ENCODE measurements at regions not wholly inside any gene's neighbourhood (a gene's known extent, or its start where the extent isn't known, plus 50 kb on each side); places are given as distances from the start of the nearest gene placed in this dataset.

DNA sequence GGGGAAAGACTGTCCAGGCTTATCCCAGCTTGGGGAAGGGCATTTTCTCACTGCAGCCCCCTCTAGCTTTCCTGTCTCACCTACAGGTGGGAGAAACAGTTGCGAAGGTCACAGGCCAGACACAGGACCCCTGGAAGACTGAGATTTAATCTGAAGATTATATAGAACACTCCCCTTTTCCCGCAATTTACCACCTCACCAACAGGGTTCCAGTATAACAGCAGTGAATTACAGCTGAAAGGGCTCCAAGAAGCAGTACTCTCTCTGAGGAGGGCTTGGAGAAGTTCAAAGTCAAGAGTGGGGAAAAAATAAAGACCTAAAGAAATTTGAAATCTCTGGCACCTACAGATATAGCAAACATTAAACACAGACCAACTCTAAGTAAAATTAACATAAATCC lies 111.9 kb downstream of the ANKRD60 start:
- no peak for DNase-seq
- in situ Hi-C loops (cut with MboI; ENCODE audit: low pct_unique_long_range_greater_than_20kb, low sequenced_read_pairs), result no loop called here

DNA sequence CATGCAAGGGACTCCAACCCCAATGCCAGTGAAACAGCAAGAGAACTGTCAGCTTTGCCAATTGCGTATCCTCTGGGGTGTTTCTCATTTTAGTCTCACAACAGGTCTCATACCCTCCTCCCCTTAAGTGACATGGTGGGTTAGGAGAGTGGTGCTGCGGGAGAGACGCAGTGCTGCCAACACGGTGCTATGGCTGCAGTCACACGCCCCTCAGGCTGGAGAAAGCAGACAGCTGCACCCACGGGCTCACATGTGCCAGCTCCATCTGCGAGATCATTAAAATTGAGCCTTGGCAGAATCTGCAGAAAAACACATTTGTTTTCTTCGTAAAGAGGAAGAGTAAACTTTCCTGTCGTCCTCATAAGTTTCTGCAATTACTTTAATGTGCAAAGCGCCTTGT lies 114.7 kb downstream of the ANKRD60 start:
- no peak for DNase-seq
- in situ Hi-C loops (cut with MboI; ENCODE audit: low pct_unique_long_range_greater_than_20kb, low sequenced_read_pairs), result no loop called here

- in situ Hi-C loops (cut with MboI; ENCODE audit: low pct_unique_long_range_greater_than_20kb, low sequenced_read_pairs), result no loop called here
- DNase-seq, result no peak
Observed at GRCh38 chr20:58112017-58112781, 116.3 kb downstream of the ANKRD60 start.

DNA sequence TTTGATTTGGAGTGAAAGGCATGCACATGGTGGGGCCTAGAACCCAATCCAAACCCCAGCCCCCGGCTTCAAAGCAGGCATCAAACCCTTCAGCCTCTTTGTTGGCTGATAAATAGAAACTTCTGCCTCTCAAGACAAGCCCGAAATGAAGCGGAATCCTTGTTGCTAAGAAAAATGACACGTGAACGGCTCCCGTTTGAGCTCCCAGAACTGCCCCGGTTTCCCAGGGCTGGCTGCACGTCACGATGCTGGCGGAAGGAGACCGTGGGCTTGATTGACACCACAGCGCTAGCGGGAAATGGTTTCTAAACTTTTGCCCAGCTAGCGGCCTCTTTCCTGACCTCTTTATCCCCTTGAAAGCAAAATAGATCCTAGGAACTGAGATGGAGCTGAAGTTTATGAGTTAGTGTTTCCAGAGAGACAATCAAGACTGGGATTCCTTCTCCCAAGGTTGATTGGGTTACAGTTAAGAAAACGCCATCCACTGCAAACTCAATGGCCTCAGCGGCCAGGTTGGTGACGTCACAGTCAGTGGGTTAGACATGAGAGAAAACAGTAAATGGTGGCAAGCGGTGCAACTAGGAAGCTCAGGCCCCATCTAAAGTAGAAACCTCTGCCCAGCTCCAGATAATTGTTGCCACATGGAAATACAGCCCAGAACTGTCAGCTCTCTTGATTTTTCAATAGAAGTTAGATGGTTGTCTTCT lies 117.0 kb downstream of the ANKRD60 start:
- DNase-seq, result no peak
- in situ Hi-C loops (cut with MboI; ENCODE audit: low pct_unique_long_range_greater_than_20kb, low sequenced_read_pairs), result no loop called here

GRCh38 chr20:58109918-58110635 lies 118.4 kb downstream of the ANKRD60 start:
- DNase-seq, result no peak
- in situ Hi-C loops (cut with MboI; ENCODE audit: low pct_unique_long_range_greater_than_20kb, low sequenced_read_pairs), result no loop called here

DNA sequence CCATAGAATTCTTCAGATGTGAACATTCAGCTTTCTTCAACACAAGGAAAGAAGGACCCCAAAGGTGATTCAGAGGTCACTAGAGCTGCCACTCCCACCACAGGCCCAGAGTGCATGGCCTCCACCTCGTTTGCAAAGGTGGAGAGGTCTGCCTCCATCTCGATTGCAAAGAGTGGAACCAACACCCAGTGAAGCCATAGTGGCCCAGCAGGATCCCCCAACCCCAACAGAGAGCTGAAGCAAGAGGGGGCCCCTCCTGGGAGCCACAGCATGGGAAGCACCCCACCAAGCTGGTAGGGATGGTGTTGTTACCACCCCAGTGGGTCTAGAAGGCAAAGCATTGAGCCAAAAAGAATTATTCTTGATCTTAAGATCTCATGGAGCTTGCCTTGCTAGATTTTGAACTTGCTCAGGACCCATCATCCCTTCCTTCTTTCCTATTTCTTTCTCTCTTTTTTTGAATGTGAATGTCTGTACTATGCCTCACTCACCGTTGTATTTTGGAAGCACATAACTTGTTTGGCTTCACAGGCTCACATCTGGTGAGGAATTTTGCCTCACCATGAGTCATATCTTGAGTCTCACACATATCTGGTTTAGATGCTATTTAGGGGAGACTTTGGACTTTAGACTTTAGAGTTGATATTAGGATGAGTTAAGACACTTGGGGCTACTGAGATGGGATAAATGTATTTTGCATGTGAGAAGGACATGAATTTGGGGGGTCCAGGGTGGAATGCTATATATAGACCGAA lies 119.2 kb downstream of the ANKRD60 start:
- in situ Hi-C loops (cut with MboI; ENCODE audit: low pct_unique_long_range_greater_than_20kb, low sequenced_read_pairs), result no loop called here
- no peak for DNase-seq

DNA sequence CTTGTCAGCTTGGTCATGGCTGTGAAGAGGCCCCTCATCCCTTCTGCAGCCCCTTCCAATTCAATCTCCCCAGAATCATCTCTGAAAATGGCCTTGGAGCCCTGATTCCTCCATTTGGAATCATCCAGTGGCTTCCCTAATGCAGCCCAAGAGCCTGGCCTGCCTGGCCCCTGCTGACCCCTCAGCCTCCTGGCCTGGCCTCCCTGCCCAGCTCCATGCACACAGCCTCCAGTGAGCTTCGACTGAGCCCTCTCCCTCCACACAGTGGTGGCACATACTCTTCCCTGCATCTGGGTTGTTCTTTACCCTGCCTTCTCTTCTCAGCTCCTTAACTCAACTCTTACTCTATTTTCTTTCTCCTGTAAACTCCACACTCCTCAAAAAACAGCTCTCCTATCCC lies 120.9 kb downstream of the ANKRD60 start:
- DNase-seq, result no peak
- in situ Hi-C loops (cut with MboI; ENCODE audit: low pct_unique_long_range_greater_than_20kb, low sequenced_read_pairs), result no loop called here

GRCh38 chr20:58106143-58106750 lies 122.2 kb downstream of the ANKRD60 start:
- DNase-seq, result no peak
- in situ Hi-C loops (cut with MboI; ENCODE audit: low pct_unique_long_range_greater_than_20kb, low sequenced_read_pairs), result no loop called here

GRCh38 chr20:58103961-58104360 lies 124.5 kb downstream of the ANKRD60 start:
- in situ Hi-C loops (cut with MboI; ENCODE audit: low pct_unique_long_range_greater_than_20kb, low sequenced_read_pairs), result no loop called here

DNA sequence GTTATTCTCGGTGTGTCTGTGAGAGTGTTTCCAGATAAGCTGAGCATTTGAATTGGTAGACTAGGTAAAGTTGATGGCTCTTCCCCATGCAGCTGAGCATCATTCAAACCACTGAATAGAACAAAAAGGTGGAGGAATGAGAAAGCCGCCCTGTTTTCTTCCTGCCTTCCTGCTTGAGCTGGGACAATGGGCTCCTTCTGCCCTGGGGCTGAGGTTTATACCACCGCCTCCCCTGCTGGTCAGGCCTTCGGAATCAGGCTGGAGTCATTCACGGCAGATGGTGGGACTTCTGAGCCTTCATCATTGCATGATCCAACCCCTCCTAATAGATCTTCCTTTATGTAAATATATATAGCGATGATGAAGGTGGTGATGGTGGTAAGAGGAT lies 124.9 kb downstream of the ANKRD60 start:
- in situ Hi-C loops (cut with MboI; ENCODE audit: low pct_unique_long_range_greater_than_20kb, low sequenced_read_pairs), result no loop called here
- no peak for DNase-seq

More at GRCh38 chr20:58103961-58104360, 124.5 kb downstream of the ANKRD60 start:
- DNase-seq, result no peak

GRCh38 chr20:58102744-58103516 lies 125.5 kb downstream of the ANKRD60 start:
- in situ Hi-C loops (cut with MboI; ENCODE audit: low pct_unique_long_range_greater_than_20kb, low sequenced_read_pairs), result no loop called here
- no peak for DNase-seq

DNA sequence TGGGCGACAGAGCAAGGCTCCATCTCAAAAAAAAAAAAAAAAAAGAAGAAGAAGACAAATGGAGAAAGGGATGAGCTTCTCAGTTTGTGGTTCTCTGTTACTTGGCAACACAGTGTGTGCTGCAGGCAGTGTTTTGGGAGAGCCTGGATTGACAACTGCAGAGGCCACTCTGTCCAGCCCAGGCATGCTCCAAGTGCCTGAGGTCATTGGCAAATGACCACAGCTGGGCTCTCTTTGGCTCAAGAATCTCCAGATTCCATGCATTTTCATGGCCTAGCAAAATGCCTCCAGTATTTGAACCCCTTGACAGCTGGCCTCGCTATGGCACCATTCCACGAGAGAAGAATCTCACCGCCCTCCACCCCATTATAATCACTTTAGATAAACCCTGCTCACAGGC lies 126.2 kb downstream of the ANKRD60 start:
- in situ Hi-C loops (cut with MboI; ENCODE audit: low pct_unique_long_range_greater_than_20kb, low sequenced_read_pairs), result no loop called here
- DNase-seq, result no peak

GRCh38 chr20:58100731-58101356 lies 127.6 kb downstream of the ANKRD60 start:
- no peak for DNase-seq
- in situ Hi-C loops (cut with MboI; ENCODE audit: low pct_unique_long_range_greater_than_20kb, low sequenced_read_pairs), result no loop called here

DNA sequence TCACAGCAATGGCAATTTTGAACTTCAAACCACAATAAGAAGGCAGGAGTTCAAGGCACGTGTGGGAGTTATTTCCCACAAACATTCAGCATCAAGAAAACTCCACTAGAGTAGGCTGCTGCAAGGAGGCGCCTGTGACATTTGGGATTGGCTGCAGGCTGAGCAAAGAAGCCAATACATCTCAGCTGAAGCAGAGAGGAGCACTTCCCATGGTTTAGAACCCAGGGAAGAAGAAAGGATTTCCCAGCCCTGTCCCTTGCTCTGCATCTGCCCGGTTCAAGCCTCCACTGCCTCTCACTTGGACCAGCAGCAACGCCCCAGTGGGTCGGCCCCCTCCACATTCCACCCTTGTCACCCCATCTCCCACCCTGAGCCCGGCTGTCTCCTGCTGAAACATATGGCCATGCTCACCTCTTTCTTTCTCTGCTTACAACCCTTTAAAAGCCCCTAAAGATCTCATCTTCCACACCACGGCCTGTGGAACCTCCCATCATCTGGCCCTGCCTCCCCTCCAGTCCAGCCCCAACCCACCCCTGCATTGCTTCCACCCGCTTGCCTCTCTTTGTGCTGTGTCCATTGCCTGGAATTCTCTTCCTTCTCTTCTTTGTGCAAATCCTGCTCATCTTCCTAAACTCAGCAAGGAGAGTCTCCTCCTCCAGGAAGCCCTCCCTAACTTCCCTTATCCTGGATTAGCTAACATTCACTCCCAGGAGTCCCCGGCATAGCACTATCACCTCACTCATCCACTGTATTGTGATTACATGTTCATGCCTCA lies 128.3 kb downstream of the ANKRD60 start:
- no peak for DNase-seq
- in situ Hi-C loops (cut with MboI; ENCODE audit: low pct_unique_long_range_greater_than_20kb, low sequenced_read_pairs), result no loop called here

DNA sequence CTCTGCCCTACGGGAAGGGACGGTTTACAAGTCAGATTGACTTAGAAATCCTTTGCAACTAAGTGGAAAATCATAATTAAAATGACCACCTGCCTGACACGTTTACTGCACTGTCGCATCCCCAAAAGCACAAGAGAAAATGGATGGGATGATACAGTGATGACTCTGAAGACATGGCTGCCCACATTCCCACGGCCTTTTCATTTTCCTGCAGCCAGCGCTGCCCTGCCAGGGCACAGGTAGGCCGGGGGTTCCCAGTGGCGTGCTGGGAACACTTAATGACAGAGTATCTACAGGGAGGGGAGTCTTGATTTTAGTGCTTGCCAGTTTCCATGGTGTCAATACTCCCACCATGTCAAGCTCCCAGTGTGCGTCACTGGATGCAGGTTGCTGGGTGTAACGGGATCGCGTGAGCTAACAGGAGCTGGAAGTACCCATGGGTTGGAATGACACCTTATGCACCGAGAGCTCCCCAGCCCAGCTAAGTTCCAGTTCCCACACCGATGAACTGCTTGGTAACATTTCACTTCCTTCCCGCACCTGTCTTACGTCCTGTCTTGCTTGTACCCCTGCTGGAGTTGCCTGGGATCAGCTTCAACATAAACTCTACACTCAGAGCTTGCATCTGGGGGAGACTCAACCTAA lies 129.0 kb downstream of the ANKRD60 start:
- no peak for DNase-seq
- in situ Hi-C loops (cut with MboI; ENCODE audit: low pct_unique_long_range_greater_than_20kb, low sequenced_read_pairs), result no loop called here

DNA sequence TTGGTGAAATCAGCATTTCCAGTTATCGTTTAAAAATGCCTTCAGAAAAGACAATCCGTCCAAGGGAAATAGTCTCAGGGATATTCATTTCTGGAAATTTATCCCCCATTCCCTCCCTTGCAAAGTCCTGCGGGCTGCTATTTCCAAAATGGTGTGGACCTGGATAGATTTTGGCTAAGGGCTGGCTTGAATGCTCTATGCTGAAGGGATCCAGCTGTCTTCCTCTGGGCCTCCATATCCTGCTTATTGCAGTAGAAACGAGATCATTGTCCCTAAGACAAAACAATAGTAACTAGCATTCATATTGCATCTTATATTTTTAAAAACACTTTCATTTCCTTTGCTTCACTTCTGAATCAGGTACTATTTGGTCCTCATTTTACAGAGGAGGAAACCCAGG lies 129.9 kb downstream of the ANKRD60 start:
- in situ Hi-C loops (cut with MboI; ENCODE audit: low pct_unique_long_range_greater_than_20kb, low sequenced_read_pairs), result no loop called here
- DNase-seq, result no peak

DNA sequence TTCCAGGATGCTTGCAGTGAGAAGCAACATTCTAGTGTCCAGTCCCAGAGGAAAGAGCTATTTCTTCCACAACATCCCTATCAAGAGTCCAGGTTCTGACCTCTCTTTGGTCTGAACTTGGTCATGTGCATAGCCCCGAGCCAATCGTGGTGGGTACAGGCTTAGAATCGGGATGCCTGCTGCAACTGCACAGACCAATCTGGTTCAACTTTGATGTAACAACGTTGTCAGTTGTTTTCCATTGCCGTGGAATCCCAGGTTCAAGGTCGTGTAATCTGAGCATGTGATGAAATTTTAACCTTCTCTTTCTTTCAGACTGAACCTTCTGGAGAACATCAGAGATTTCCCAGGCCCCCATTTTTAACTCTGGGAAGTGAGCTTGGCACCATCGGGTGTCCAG lies 130.5 kb downstream of the ANKRD60 start:
- in situ Hi-C loops (cut with MboI; ENCODE audit: low pct_unique_long_range_greater_than_20kb, low sequenced_read_pairs), result no loop called here
- DNase-seq, result no peak
